ENCODE measurements at regions not wholly inside any gene's neighbourhood (a gene's known extent, or its start where the extent isn't known, plus 50 kb on each side); places are given as distances from the start of the nearest gene placed in this dataset.
"Not testable (repeated sequence)": the region's sequence is repeated elsewhere in the genome, so short reads cannot be mapped to it uniquely, and the experiment has no call there.

DNA sequence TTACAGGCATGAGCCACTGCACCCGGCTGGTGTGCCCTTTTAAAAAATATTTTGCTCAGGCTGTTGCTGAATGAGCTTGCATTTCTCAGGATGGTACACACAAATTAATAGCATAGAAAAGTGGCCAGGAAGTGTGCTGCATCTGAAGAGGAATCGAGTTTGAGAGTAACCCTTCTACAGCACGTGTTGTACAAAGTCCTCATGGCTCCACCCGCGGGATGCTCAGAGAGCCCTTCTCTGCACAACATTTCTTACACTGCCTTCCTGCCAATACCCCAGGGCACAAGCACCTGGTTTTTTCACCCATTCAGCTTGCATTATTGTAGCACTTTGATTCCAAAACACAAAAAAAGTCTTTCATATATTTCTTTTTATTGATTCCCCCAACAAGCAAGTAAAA is 90.1 kb upstream of the NEDD4L start:
- DNase-seq (ENCODE audit: low spot score) = no peak

- DNase-seq (ENCODE audit: low spot score) = no peak
Measured at GRCh38 chr18:57951999-57952774, 91.8 kb upstream of the NEDD4L start.

DNA sequence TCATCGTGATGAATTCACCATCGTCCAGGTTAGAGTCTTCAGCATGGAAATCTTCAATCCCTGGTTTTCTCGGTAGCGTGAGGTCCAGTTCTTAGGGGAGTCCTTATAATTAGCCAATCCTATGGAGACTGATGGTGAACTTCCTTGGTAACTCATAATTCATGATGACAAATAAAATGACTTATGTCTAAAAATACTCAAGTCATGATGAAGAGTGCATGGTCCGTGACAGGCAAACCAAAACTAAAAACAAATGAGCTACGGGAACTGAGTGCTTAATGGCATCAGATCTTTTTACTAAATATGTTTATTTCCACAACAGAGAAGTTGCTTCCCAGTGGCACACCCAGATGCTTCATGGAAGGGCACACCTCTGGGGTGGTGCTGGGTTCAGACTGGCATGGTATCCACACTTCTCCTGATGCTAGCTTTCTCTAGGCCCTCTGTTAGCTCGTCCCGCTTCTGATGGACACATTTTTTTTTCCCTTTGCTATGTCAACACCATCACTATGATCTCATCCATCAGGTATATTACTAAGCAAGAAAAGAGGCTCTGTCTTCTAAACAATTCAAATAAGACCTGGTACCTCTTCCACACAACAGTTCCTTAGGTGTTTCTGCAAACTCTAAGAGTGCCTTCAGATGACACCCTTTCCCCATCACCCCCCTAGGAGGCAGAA is 92.8 kb upstream of the NEDD4L start:
- no peak for DNase-seq (ENCODE audit: low spot score)

GRCh38 chr18:57950542-57950941 is 93.5 kb upstream of the NEDD4L start:
- DNase-seq (ENCODE audit: low spot score) = no peak

DNA sequence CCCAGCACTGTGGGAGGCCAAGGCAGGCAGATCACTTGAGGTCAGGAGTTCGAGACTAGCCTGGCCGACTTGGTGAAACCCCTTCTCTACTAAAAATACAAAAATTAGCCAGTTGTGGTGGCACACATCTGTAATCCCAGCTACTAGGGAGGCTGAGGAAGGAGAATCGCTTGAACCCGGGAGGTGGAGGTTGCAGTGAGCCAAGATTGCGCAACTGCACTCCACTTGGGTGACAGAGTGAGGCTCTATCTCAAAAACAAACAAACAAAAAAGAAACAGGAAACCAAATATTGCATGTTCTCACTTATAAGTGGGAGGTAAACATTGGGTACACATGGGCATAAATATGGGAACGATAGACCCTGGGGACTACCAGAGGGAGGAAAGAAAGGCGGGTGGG is 94.7 kb upstream of the NEDD4L start:
- DNase-seq (ENCODE audit: low spot score) = not testable (repeated sequence)

- no peak for DNase-seq (ENCODE audit: low spot score)
Measured at GRCh38 chr18:57947117-57947516, 96.9 kb upstream of the NEDD4L start.

- no peak for DNase-seq (ENCODE audit: low spot score)
Measured at GRCh38 chr18:57943723-57944122, 100.3 kb upstream of the NEDD4L start.

GRCh38 chr18:57942493-57942892 is 101.5 kb upstream of the NEDD4L start:
- no peak for DNase-seq (ENCODE audit: low spot score)

GRCh38 chr18:57941841-57942489 is 102.1 kb upstream of the NEDD4L start:
- no peak for DNase-seq (ENCODE audit: low spot score)

- DNase-seq (ENCODE audit: low spot score) = no peak
Measured at GRCh38 chr18:57940166-57940660, 103.8 kb upstream of the NEDD4L start.

- not testable (repeated sequence) for DNase-seq (ENCODE audit: low spot score)
Measured at GRCh38 chr18:57934375-57934774, 109.7 kb upstream of the NEDD4L start.

- DNase-seq (ENCODE audit: low spot score) = no peak
Measured at GRCh38 chr18:57931038-57931437, 113.0 kb upstream of the NEDD4L start.

DNA sequence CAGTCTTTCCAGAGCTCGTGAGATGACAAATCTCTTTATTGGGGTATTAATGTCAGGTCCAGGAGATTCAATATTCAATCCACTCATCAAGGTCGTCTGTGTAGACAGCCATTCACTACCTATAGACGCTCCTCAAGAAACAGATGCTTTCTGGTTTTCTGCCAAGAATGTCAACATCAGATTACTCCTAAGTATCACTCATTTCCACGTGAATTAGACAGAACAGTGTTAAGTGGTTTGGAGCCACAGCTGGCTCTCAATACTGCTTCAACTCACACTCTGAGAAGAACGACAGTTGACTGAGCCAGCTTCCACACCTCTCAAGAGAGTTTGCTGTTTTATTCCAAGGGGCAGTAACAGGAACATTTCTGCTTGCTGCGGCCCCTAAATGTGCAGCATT is 113.5 kb upstream of the NEDD4L start:
- no peak for DNase-seq (ENCODE audit: low spot score)

GRCh38 chr18:57929922-57930321 is 114.1 kb upstream of the NEDD4L start:
- DNase-seq (ENCODE audit: low spot score) = no peak

- DNase-seq (ENCODE audit: low spot score) = no peak
Measured at GRCh38 chr18:57928466-57928865, 115.6 kb upstream of the NEDD4L start.

- no peak for DNase-seq (ENCODE audit: low spot score)
Measured at GRCh38 chr18:57927511-57927910, 116.5 kb upstream of the NEDD4L start.

GRCh38 chr18:57925706-57926105 is 118.3 kb upstream of the NEDD4L start:
- DNase-seq (ENCODE audit: low spot score) = no peak

GRCh38 chr18:57923611-57924010 is 120.4 kb upstream of the NEDD4L start:
- DNase-seq (ENCODE audit: low spot score) = no peak

GRCh38 chr18:57922885-57923284 is 119.8 kb upstream of the ATP8B1 start:
- DNase-seq (ENCODE audit: low spot score) = no peak

DNA sequence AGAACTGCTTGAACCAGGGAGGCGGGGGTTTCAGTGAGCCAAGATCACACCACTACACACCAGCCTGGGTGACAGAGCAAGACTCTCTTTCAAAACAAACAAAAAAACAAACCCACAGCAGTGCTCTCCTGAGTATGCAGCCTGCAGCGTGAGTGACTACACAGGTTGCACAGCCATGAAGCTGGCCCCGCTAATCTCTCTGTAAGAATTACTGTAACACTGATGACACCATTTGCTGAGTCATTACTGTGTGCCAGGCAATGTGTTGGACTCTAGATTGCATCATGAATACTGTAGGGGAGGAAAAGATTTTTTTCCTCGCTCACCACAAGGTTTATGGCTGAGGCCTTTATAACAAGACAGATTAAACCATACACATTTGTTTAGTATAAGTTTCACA is 118.6 kb upstream of the ATP8B1 start:
- no peak for DNase-seq (ENCODE audit: low spot score)

- DNase-seq (ENCODE audit: low spot score) = no peak
Measured at GRCh38 chr18:57920036-57920435, 116.9 kb upstream of the ATP8B1 start.

DNA sequence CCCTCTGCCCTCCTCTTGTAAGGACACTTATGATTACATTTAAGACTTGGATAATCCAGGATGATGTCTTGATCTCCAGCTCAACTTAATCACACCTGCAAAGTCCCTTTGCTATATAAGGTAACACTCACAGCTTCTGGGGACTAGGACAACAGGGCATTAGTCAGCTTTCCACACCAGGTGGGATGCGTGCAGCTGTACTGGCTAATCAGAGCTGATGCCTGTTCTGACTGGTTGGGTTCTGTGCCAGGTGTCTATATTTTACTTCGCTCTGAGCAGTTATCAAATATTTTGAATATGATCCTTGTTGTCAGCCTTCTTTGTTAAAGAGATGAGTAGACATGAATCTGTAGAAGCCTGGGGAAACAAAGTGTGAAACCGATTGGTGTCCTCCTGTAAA is 115.5 kb upstream of the ATP8B1 start:
- no peak for DNase-seq (ENCODE audit: low spot score)

DNA sequence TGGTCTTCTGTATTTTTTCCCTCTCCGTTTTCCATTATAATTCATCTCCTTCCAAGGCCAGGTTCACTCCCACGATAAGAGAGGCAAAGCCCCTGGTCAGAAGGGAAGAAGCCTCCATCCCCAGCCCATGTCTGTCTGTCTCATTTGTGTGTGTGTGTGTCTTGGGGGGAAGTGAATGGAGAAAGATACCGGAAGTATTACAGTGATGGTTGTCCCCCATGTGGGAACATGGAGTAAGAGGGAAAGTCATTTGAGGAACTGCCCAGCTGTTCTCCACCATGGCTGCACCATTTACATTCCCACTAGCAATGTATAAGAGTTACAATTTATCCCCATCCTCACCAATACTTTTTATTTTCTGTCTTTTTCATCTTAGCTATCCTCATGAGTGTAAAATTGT is 113.6 kb upstream of the ATP8B1 start:
- DNase-seq (ENCODE audit: low spot score) = no peak
